IMR-90 (cell line): ENCODE measurements at regions not wholly inside any gene's neighbourhood (a gene's known extent, or its start where the extent isn't known, plus 50 kb on each side); places are given as distances from the start of the nearest gene placed in this dataset.

Experiments used
- ATAC-seq: fragments of 200-7000 bp; cut with Tn5 transposase; 2 replicates; pipeline ENCODE4 v1.9.1; 2020; ENCODE audit warnings: low read depth, mild to moderate bottlenecking, moderate library complexity
- BruUV-seq: library from RNA; stranded (reverse); fragments of 400-500 nt; replicated peaks from 2 replicates; lab custom pipeline; 2021; lab: Mats Ljungman, UMichigan
- CTCF ChIA-PET: fragments of 300-600 bp; formaldehyde crosslinking; extraction: SDS; loops from one replicate; lab custom pipeline; 2021; ENCODE audit warnings: antibody characterized with exemption; lab: Yijun Ruan, JAX
- POLR2A ChIA-PET: fragments of 300-600 bp; sonication (Branson Sonifier 250); formaldehyde crosslinking; loops from one replicate; lab custom pipeline; 2022; ENCODE audit warnings: antibody characterized with exemption; ENCODE audit not compliant: unreplicated experiment; lab: Charles Lee
- DNase-seq: peaks from one replicate; pipeline ENCODE4 v3.0.0; 2013
- H2AFZ ChIP-seq: replicated peaks from 2 replicates; pipeline ENCODE3; 2013; ENCODE audit warnings: low read length, mild to moderate bottlenecking; ENCODE audit not compliant: poor library complexity
- H2AK5ac ChIP-seq: 2 replicates; pipeline ENCODE4 v1.6.1; 2013; ENCODE audit warnings: low read depth, low read length, inconsistent platforms
- H2AK9ac ChIP-seq: replicated peaks from 2 replicates; pipeline ENCODE3; 2013; ENCODE audit warnings: mild to moderate bottlenecking, low read depth, low read length, moderate library complexity; ENCODE audit not compliant: poor library complexity
- H2BK120ac ChIP-seq: 2 replicates; pipeline ENCODE4 v1.6.1; 2013; ENCODE audit warnings: low read depth, low read length, inconsistent platforms
- H2BK15ac ChIP-seq: 3 replicates; pipeline ENCODE4 v1.6.1; 2013; ENCODE audit warnings: low read depth, low read length, inconsistent platforms
- H2BK20ac ChIP-seq: 2 replicates; pipeline ENCODE4 v1.6.1; 2013; ENCODE audit warnings: low read depth, mild to moderate bottlenecking, inconsistent platforms, low read length, moderate library complexity
- H2BK5ac ChIP-seq: 2 replicates; pipeline ENCODE4 v1.6.1; 2013; ENCODE audit warnings: mild to moderate bottlenecking, low read depth, low read length, inconsistent platforms; ENCODE audit not compliant: poor library complexity, severe bottlenecking
- H3K14ac ChIP-seq: replicated peaks from 2 replicates; pipeline ENCODE4 v1.6.1; 2013; ENCODE audit warnings: low read depth, low read length, inconsistent platforms
- H3K18ac ChIP-seq: 2 replicates; pipeline ENCODE4 v1.6.1; 2013; ENCODE audit warnings: low read depth, low read length, control low read depth
- H3K23ac ChIP-seq: 2 replicates; pipeline ENCODE4 v1.6.1; 2013; ENCODE audit warnings: low read depth, low read length, inconsistent platforms
- H3K27ac ChIP-seq: 2 replicates; pipeline ENCODE4 v1.5.1; 2013; ENCODE audit warnings: mild to moderate bottlenecking, control low read depth, low read length; ENCODE audit not compliant: insufficient read depth
- H3K27me3 ChIP-seq: 2 replicates; pipeline ENCODE4 v1.6.1; 2013; ENCODE audit warnings: low read length; ENCODE audit not compliant: control insufficient read depth, insufficient read depth
- H3K36me3 ChIP-seq: 2 replicates; pipeline ENCODE4 v1.6.1; 2013; ENCODE audit warnings: low read length, mixed read lengths; ENCODE audit not compliant: control insufficient read depth, insufficient read depth
- H3K4ac ChIP-seq: 2 replicates; pipeline ENCODE4 v1.6.1; 2013; ENCODE audit warnings: low read depth, low read length, inconsistent platforms
- H3K4me1 ChIP-seq: 2 replicates; pipeline ENCODE4 v1.6.1; 2013; ENCODE audit warnings: low read length, mixed read lengths; ENCODE audit not compliant: control insufficient read depth, insufficient read depth
- H3K4me2 ChIP-seq: 2 replicates; pipeline ENCODE4 v1.6.1; 2013; ENCODE audit warnings: low read depth, mild to moderate bottlenecking, control low read depth, low read length, moderate library complexity
- H3K4me3 ChIP-seq: 2 replicates; pipeline ENCODE4 v1.5.1; 2013; ENCODE audit warnings: low read depth, mild to moderate bottlenecking, control low read depth, low read length, moderate library complexity; ENCODE audit not compliant: insufficient read depth
- H3K56ac ChIP-seq: 2 replicates; pipeline ENCODE4 v1.6.1; 2013; ENCODE audit warnings: low read length, inconsistent platforms; ENCODE audit not compliant: insufficient read depth; ENCODE audit errors: extremely low read depth
- H3K79me1 ChIP-seq, 2 experiments: 2 replicates each; pipeline ENCODE4 v1.6.1; 2013; ENCODE audit warnings: low read length in 2 of 2, inconsistent platforms in 1 of 2, low read depth in 1 of 2
- H3K9ac ChIP-seq: 2 replicates; pipeline ENCODE4 v1.6.1; 2013; ENCODE audit warnings: low read depth, low read length, control low read depth
- H3K9me1 ChIP-seq: 2 replicates; pipeline ENCODE4 v1.6.1; 2013; ENCODE audit warnings: low read length, inconsistent platforms; ENCODE audit not compliant: insufficient read depth
- H3K9me3 ChIP-seq: 2 replicates; pipeline ENCODE4 v1.6.1; 2013; ENCODE audit warnings: low read length; ENCODE audit not compliant: control insufficient read depth, insufficient read depth
- H4K20me1 ChIP-seq: 2 replicates; pipeline ENCODE4 v1.6.1; 2013; ENCODE audit warnings: low read length, inconsistent platforms; ENCODE audit not compliant: insufficient read depth
- H4K5ac ChIP-seq: 2 replicates; pipeline ENCODE4 v1.6.1; 2013; ENCODE audit warnings: mild to moderate bottlenecking, low read depth, low read length, control low read depth
- H4K8ac ChIP-seq, 2 experiments: 2 replicates each; pipeline ENCODE4 v1.6.1; 2013; ENCODE audit warnings: low read depth in 2 of 2, low read length in 2 of 2, control low read depth in 1 of 2, inconsistent platforms in 1 of 2
- H4K91ac ChIP-seq: 2 replicates; pipeline ENCODE4 v1.6.1; 2013; ENCODE audit warnings: low read depth, low read length, inconsistent platforms; ENCODE audit not compliant: insufficient read depth
- BHLHE40 ChIP-seq: fragments of 150-350 bp; IDR thresholded peaks from 2 replicates; pipeline ENCODE4 v1.6.1; 2016; ENCODE audit warnings: mild to moderate bottlenecking, low read depth, low read length
- CEBPB ChIP-seq: IDR thresholded peaks from 2 replicates; pipeline ENCODE4 v1.6.1; 2012; ENCODE audit warnings: low read depth, low read length, improper control_type of control experiment
- CHD1 ChIP-seq: IDR thresholded peaks from 2 replicates; pipeline ENCODE4 v1.6.1; 2012; ENCODE audit warnings: low read depth, low read length, improper control_type of control experiment
- CTCF ChIP-seq: conservative IDR thresholded peaks from 2 replicates; pipeline ENCODE4 v1.5.1; 2012; ENCODE audit warnings: mild to moderate bottlenecking, low read depth, low read length, improper control_type of control experiment
- ELK1 ChIP-seq: fragments of 150-350 bp; IDR thresholded peaks from 2 replicates; pipeline ENCODE4 v1.6.1; 2016; ENCODE audit warnings: low read depth, mild to moderate bottlenecking, low read length, moderate library complexity, borderline replicate concordance
- FOS ChIP-seq: fragments of 150-350 bp; IDR thresholded peaks from 2 replicates; pipeline ENCODE4 v1.6.1; 2016; ENCODE audit warnings: low read depth, low read length
- MAFK ChIP-seq: IDR thresholded peaks from 2 replicates; pipeline ENCODE4 v1.6.1; 2012; ENCODE audit warnings: low read depth, low read length, improper control_type of control experiment
- MXI1 ChIP-seq: IDR thresholded peaks from 2 replicates; pipeline ENCODE4 v1.6.1; 2012; ENCODE audit warnings: low read depth, mild to moderate bottlenecking, low read length, moderate library complexity, borderline replicate concordance
- NFE2L2 ChIP-seq: fragments of 150-350 bp; IDR thresholded peaks from 2 replicates; pipeline ENCODE4 v1.6.1; 2016; ENCODE audit warnings: low read depth, mild to moderate bottlenecking, low read length
- POLR2A ChIP-seq: IDR thresholded peaks from 2 replicates; pipeline ENCODE4 v1.6.1; 2012; ENCODE audit warnings: mild to moderate bottlenecking, low read depth, low read length
- RAD21 ChIP-seq: IDR thresholded peaks from 2 replicates; pipeline ENCODE4 v1.6.1; 2012; ENCODE audit warnings: low read length, improper control_type of control experiment
- RCOR1 ChIP-seq: IDR thresholded peaks from 2 replicates; pipeline ENCODE4 v1.6.1; 2012; ENCODE audit warnings: mild to moderate bottlenecking, low read length, improper control_type of control experiment; ENCODE audit not compliant: insufficient replicate concordance
- RFX5 ChIP-seq: IDR thresholded peaks from 2 replicates; pipeline ENCODE4 v1.8.0; 2012; ENCODE audit warnings: low read depth, mild to moderate bottlenecking, low read length, moderate library complexity
- SMC3 ChIP-seq: fragments of 150-350 bp; IDR thresholded peaks from 2 replicates; pipeline ENCODE4 v1.6.1; 2016; ENCODE audit warnings: low read depth, mild to moderate bottlenecking, antibody characterized with exemption, low read length, moderate library complexity
- USF2 ChIP-seq: fragments of 150-350 bp; IDR thresholded peaks from 2 replicates; pipeline ENCODE4 v1.6.1; 2017; ENCODE audit warnings: mild to moderate bottlenecking, antibody characterized with exemption, low read length, low read depth
- WGBS, 2 experiments: methylation state at CpG; one replicate each; pipeline versions ENCODE4 v1.1.5 to v1.1.7; 2013; ENCODE audit warnings: missing lambda C conversion rate in 2 of 2; ENCODE audit not compliant: insufficient read length in 1 of 2; ENCODE audit errors: extremely low coverage in 2 of 2; 5-methylcytosine and 5-hydroxymethylcytosine counted together
- dilution Hi-C: fragments of 300-500 bp; cut with HindIII; formaldehyde crosslinking; loops from one replicate; pipeline ENCODE4 v1.14.3; 2018; ENCODE audit warnings: low sequenced_read_pairs; ENCODE audit not compliant: unreplicated experiment
- in situ Hi-C: fragments of 300-500 bp; cut with MboI; formaldehyde crosslinking; loops from 3 replicates; pipeline ENCODE4 v1.14.3; 2019; ENCODE audit warnings: low sequenced_read_pairs, inconsistent platforms, mixed read lengths
- intact Hi-C: fragments of 100-400 bp; cut with micrococcal nuclease; formaldehyde crosslinking; loops from 2 replicates; pipeline ENCODE4 v1.10.0; 2022

GRCh38 chr11:25779033-25779432 is 552.9 kb upstream of the ANO3 start:
- BruUV-seq: no TSS peak
- no peak overlapping the region for H2AFZ ChIP-seq
- no peak overlapping the region for H3K9ac ChIP-seq
- no peak overlapping the region for H3K14ac ChIP-seq
- H3K36me3 ChIP-seq: no peaks in the 10 kb centered on the region
- no peak overlapping the region for H4K8ac ChIP-seq
- H3K9me1 ChIP-seq: no peaks in the 10 kb centered on the region
- dilution Hi-C loops: no loop called here
- no peak overlapping the region for H2BK15ac ChIP-seq
- intact Hi-C loops: no loop called here
- H3K4me3 ChIP-seq: no peak overlapping the region
- H3K27me3 ChIP-seq: no peaks in the 10 kb centered on the region
- no peak overlapping the region for H3K23ac ChIP-seq
- in situ Hi-C loops: no loop called here
- no peak overlapping the region for H3K4me2 ChIP-seq
- H2AK5ac ChIP-seq: no peak overlapping the region
- TF ChIP-seq RFX5 (no peak), USF2 (no peak), BHLHE40 (no peak), CTCF (no peak), FOS (no peak), ELK1 (no peak), RCOR1 (no peak), POLR2A (no peak), NFE2L2 (no peak), MXI1 (no peak), MAFK (no peak), SMC3 (no peak), RAD21 (no peak), CEBPB (no peak), CHD1 (no peak)
- no peak overlapping the region for H3K4ac ChIP-seq
- H3K18ac ChIP-seq: no peak overlapping the region
- DNase-seq: no peak
- H2BK120ac ChIP-seq: no peak overlapping the region
- ATAC-seq: no peak
- no peaks in the 10 kb centered on the region for H4K20me1 ChIP-seq
- no peaks in the 10 kb centered on the region for H3K4me1 ChIP-seq
- H2BK5ac ChIP-seq: no peak overlapping the region
- no peak overlapping the region for H4K91ac ChIP-seq
- ChIA-PET POLR2A (no interaction called here), CTCF (no interaction called here)
- no peak overlapping the region for H2BK20ac ChIP-seq
- no peaks in the 10 kb centered on the region for H3K9me3 ChIP-seq
- no peaks in the 10 kb centered on the region for H3K79me1 ChIP-seq
- no peak overlapping the region for H2AK9ac ChIP-seq
- H3K56ac ChIP-seq: no peak overlapping the region
- H3K27ac ChIP-seq: no peak overlapping the region
- WGBS, 2 experiments: no CpG with 5 or more reads among the region's 1 CpG
- H4K5ac ChIP-seq: no peak overlapping the region
